ENCODE measurements at regions not wholly inside any gene's neighbourhood (a gene's known extent, or its start where the extent isn't known, plus 50 kb on each side); places are given as distances from the start of the nearest gene placed in this dataset.

DNA sequence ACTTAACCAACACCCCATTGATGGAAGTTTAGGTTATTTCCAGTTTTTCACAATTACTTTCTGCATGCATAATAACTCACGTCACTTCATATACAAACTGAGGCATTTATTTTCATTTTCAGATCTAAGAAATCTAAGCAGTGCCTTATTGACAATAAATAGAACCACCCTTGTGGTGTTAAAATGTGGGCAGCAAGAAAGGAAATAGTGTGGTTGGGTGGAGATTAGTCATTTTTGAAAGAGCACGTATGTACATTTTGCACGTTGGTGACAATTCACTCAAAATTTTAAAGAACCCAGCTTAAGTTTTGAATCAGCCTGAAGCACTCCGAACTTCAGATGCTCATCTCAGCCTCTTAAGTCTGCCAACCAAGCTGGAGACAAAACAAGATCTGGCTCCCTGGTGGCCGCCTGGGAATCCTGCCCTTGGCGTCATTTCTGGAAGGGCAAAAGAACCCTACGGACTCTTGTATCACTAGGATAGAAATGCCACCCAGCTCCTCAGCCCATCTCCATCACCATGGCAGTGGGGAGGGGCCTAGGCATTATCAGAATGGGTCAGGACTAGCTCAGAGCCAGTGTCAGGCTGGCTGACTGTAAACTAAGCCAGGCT, 89.5 kb upstream of the BCL2L14 start:
- H2BK120ac ChIP-seq (ENCODE audit: low read depth, low read length) = no peak overlapping the region
- H3K18ac ChIP-seq (ENCODE audit: low read length) = no peak overlapping the region
- no peak overlapping the region for H2AK5ac ChIP-seq (ENCODE audit: low read length)
- H3K27me3 ChIP-seq (ENCODE audit: insufficient read depth, low read length, poor library complexity) = no peaks in the 10 kb centered on the region
- no peak overlapping the region for H4K5ac ChIP-seq (ENCODE audit: low read length)
- no peak overlapping the region for H2BK15ac ChIP-seq (replicated peaks; ENCODE audit: low read depth)
- H3K9ac ChIP-seq (ENCODE audit: low read length) = no peak overlapping the region
- H3K23ac ChIP-seq (ENCODE audit: low read length) = no peak overlapping the region
- no peak overlapping the region for H3K56ac ChIP-seq (ENCODE audit: low read length)
- H4K8ac ChIP-seq (ENCODE audit: low read depth, low read length) = no peak overlapping the region
- no peak overlapping the region for H2BK5ac ChIP-seq (ENCODE audit: low read length)
- H3K4me3 ChIP-seq (ENCODE audit: low read length) = no peak overlapping the region
- WGBS (ENCODE audit: extremely low coverage, insufficient coverage, low lambda C conversion rate) = no CpG with 5 or more reads among the region's 7 CpGs
- H3K4ac ChIP-seq (ENCODE audit: low read depth, low read length) = no peak overlapping the region
- no peaks in the 10 kb centered on the region for H3K4me1 ChIP-seq (ENCODE audit: control insufficient read depth, low read depth, low read length)
- no peaks in the 10 kb centered on the region for H3K79me2 ChIP-seq (ENCODE audit: control insufficient read depth, insufficient read depth, low read length)
- H3K79me1 ChIP-seq (ENCODE audit: low read length) = no peaks in the 10 kb centered on the region
- DNase-seq = no peak
- H3K4me2 ChIP-seq (ENCODE audit: low read length) = no peak overlapping the region
- no peaks in the 10 kb centered on the region for H3K36me3 ChIP-seq (ENCODE audit: control insufficient read depth, insufficient read depth, low read length)
- no peak overlapping the region for H3K27ac ChIP-seq (ENCODE audit: low read depth, low read length)

DNA sequence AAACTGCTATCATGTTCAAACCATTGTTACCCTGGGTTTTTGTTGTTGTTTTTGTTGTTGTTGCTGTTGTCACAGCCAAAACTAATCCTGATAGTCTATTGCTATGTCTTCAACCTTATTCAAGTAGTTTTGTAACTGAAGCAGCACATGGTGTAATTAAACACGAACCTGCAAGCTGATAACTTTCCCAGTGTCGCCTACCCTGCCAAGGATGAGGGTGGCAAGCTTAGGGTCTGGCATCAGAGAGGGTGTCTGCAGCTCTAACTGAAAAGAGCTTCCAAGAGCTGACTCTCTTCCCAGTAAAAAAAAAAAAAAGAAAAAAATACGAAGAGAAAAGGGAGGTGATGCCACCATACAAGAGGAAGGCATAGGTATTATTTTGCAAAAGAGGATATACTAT, 86.3 kb upstream of the BCL2L14 start:
- H3K79me2 ChIP-seq (ENCODE audit: control insufficient read depth, insufficient read depth, low read length) = no peaks in the 10 kb centered on the region
- H4K5ac ChIP-seq (ENCODE audit: low read length) = no peak overlapping the region
- no peak overlapping the region for H3K23ac ChIP-seq (ENCODE audit: low read length)
- no peak overlapping the region for H3K56ac ChIP-seq (ENCODE audit: low read length)
- H3K9ac ChIP-seq (ENCODE audit: low read length) = no peak overlapping the region
- H2AK5ac ChIP-seq (ENCODE audit: low read length) = no peak overlapping the region
- DNase-seq = no peak
- no peak overlapping the region for H2BK5ac ChIP-seq (ENCODE audit: low read length)
- no peak overlapping the region for H3K4me3 ChIP-seq (ENCODE audit: low read length)
- H3K36me3 ChIP-seq (ENCODE audit: control insufficient read depth, insufficient read depth, low read length) = no peaks in the 10 kb centered on the region
- H3K18ac ChIP-seq (ENCODE audit: low read length) = no peak overlapping the region
- no peaks in the 10 kb centered on the region for H3K4me1 ChIP-seq (ENCODE audit: control insufficient read depth, low read depth, low read length)
- no CpG with 5 or more reads among the region's 3 CpGs for WGBS (ENCODE audit: extremely low coverage, insufficient coverage, low lambda C conversion rate)
- no peak overlapping the region for H2BK15ac ChIP-seq (replicated peaks; ENCODE audit: low read depth)
- H3K27ac ChIP-seq (ENCODE audit: low read depth, low read length) = no peak overlapping the region
- H2BK120ac ChIP-seq (ENCODE audit: low read depth, low read length) = no peak overlapping the region
- no peaks in the 10 kb centered on the region for H3K27me3 ChIP-seq (ENCODE audit: insufficient read depth, low read length, poor library complexity)
- H3K4ac ChIP-seq (ENCODE audit: low read depth, low read length) = no peak overlapping the region
- H3K4me2 ChIP-seq (ENCODE audit: low read length) = no peak overlapping the region
- no peaks in the 10 kb centered on the region for H3K79me1 ChIP-seq (ENCODE audit: low read length)
- no peak overlapping the region for H4K8ac ChIP-seq (ENCODE audit: low read depth, low read length)

DNA sequence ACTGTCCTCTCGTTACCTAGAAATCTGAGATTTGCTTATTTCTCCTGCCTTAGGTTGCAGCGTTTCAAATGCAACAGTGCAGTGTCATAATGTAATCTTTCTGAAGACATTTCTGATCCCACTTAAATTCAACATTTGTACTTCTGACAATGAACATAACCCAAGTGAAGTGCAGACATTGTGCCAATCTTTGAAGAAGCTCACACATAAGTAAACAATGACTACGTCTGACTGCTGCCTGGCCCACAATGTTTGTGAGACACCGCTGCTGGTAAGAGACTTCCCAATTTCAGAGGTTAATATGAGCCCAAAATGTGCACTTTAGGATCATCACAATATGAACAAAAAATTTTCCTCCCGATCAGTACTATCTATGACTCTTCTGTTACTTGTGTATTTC, 84.6 kb upstream of the BCL2L14 start:
- no peak overlapping the region for H3K56ac ChIP-seq (ENCODE audit: low read length)
- H3K27ac ChIP-seq (ENCODE audit: low read depth, low read length) = no peak overlapping the region
- no peaks in the 10 kb centered on the region for H3K36me3 ChIP-seq (ENCODE audit: control insufficient read depth, insufficient read depth, low read length)
- no peak overlapping the region for H4K8ac ChIP-seq (ENCODE audit: low read depth, low read length)
- no peak overlapping the region for H2BK15ac ChIP-seq (replicated peaks; ENCODE audit: low read depth)
- H3K79me2 ChIP-seq (ENCODE audit: control insufficient read depth, insufficient read depth, low read length) = no peaks in the 10 kb centered on the region
- no peak overlapping the region for H3K23ac ChIP-seq (ENCODE audit: low read length)
- no peak overlapping the region for H3K18ac ChIP-seq (ENCODE audit: low read length)
- no peaks in the 10 kb centered on the region for H3K27me3 ChIP-seq (ENCODE audit: insufficient read depth, low read length, poor library complexity)
- H3K4me3 ChIP-seq (ENCODE audit: low read length) = no peak overlapping the region
- DNase-seq = no peak
- no peak overlapping the region for H2AK5ac ChIP-seq (ENCODE audit: low read length)
- H3K9ac ChIP-seq (ENCODE audit: low read length) = no peak overlapping the region
- no peak overlapping the region for H2BK5ac ChIP-seq (ENCODE audit: low read length)
- no peak overlapping the region for H2BK120ac ChIP-seq (ENCODE audit: low read depth, low read length)
- no CpG with 5 or more reads among the region's 5 CpGs for WGBS (ENCODE audit: extremely low coverage, insufficient coverage, low lambda C conversion rate)
- no peaks in the 10 kb centered on the region for H3K4me1 ChIP-seq (ENCODE audit: control insufficient read depth, low read depth, low read length)
- no peaks in the 10 kb centered on the region for H3K79me1 ChIP-seq (ENCODE audit: low read length)
- no peak overlapping the region for H3K4me2 ChIP-seq (ENCODE audit: low read length)
- H4K5ac ChIP-seq (ENCODE audit: low read length) = no peak overlapping the region
- H3K4ac ChIP-seq (ENCODE audit: low read depth, low read length) = no peak overlapping the region

DNA sequence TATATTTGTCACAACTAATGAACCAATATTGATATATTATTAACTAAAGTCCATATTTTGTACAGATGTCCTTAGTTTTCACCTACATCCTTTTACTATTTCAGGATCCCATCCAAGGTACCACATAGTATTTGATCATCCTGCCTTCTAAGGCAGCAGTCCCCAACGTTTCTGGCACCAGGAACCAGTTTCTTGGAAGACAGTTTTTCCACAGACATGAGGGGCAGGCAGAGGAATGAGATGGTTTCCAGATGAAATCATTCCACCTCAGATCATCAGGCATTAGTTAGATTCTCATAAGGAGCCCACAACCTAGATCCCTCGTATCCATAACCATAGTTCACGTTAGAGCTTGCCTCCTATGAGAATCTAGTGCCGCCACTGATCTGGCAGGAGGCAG, 82.8 kb upstream of the BCL2L14 start:
- no peak overlapping the region for H3K18ac ChIP-seq (ENCODE audit: low read length)
- H4K5ac ChIP-seq (ENCODE audit: low read length) = no peak overlapping the region
- H2AK5ac ChIP-seq (ENCODE audit: low read length) = no peak overlapping the region
- no peak overlapping the region for H2BK5ac ChIP-seq (ENCODE audit: low read length)
- no peak overlapping the region for H3K4me2 ChIP-seq (ENCODE audit: low read length)
- no peak overlapping the region for H3K23ac ChIP-seq (ENCODE audit: low read length)
- no peak overlapping the region for H3K56ac ChIP-seq (ENCODE audit: low read length)
- no peak overlapping the region for H3K27ac ChIP-seq (ENCODE audit: low read depth, low read length)
- H3K79me1 ChIP-seq (ENCODE audit: low read length) = no peaks in the 10 kb centered on the region
- no peak for DNase-seq
- H3K9ac ChIP-seq (ENCODE audit: low read length) = no peak overlapping the region
- H3K27me3 ChIP-seq (ENCODE audit: insufficient read depth, low read length, poor library complexity) = no peaks in the 10 kb centered on the region
- no peaks in the 10 kb centered on the region for H3K4me1 ChIP-seq (ENCODE audit: control insufficient read depth, low read depth, low read length)
- WGBS (ENCODE audit: extremely low coverage, insufficient coverage, low lambda C conversion rate) = no CpG with 5 or more reads among the region's 4 CpGs
- H4K8ac ChIP-seq (ENCODE audit: low read depth, low read length) = no peak overlapping the region
- no peak overlapping the region for H2BK120ac ChIP-seq (ENCODE audit: low read depth, low read length)
- H3K36me3 ChIP-seq (ENCODE audit: control insufficient read depth, insufficient read depth, low read length) = no peaks in the 10 kb centered on the region
- no peak overlapping the region for H3K4me3 ChIP-seq (ENCODE audit: low read length)
- no peaks in the 10 kb centered on the region for H3K79me2 ChIP-seq (ENCODE audit: control insufficient read depth, insufficient read depth, low read length)
- no peak overlapping the region for H3K4ac ChIP-seq (ENCODE audit: low read depth, low read length)
- H2BK15ac ChIP-seq (replicated peaks; ENCODE audit: low read depth) = no peak overlapping the region

DNA sequence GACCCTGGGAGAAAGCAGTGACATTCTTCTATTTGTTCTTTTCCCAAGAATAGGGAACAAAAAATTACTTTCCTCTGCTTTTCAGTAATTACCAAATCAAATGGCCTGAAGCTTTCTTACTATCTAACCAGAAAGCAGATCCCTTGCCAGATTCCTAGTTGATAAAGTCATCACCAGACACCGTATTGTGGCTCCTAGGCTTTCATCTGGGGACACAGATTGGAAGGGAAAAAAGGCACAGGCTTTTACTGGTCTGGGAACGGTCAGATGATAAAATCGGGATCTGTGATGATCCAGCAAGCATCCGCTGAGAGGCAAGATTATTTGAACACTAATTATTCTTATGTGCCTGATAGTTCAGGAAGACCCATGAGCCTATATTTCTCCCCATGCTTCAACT, 79.1 kb upstream of the BCL2L14 start:
- H3K36me3 ChIP-seq (ENCODE audit: control insufficient read depth, insufficient read depth, low read length) = no peaks in the 10 kb centered on the region
- no peaks in the 10 kb centered on the region for H3K4me1 ChIP-seq (ENCODE audit: control insufficient read depth, low read depth, low read length)
- no peak overlapping the region for H4K8ac ChIP-seq (ENCODE audit: low read depth, low read length)
- no peak overlapping the region for H2BK15ac ChIP-seq (replicated peaks; ENCODE audit: low read depth)
- H3K4me3 ChIP-seq (ENCODE audit: low read length) = no peak overlapping the region
- no peak overlapping the region for H2BK5ac ChIP-seq (ENCODE audit: low read length)
- H2AK5ac ChIP-seq (ENCODE audit: low read length) = no peak overlapping the region
- WGBS (ENCODE audit: extremely low coverage, insufficient coverage, low lambda C conversion rate) = no CpG with 5 or more reads among the region's 4 CpGs
- DNase-seq = peak; percentile 59
- H3K23ac ChIP-seq (ENCODE audit: low read length) = no peak overlapping the region
- H3K4ac ChIP-seq (ENCODE audit: low read depth, low read length) = no peak overlapping the region
- H3K27me3 ChIP-seq (ENCODE audit: insufficient read depth, low read length, poor library complexity) = no peaks in the 10 kb centered on the region
- no peak overlapping the region for H3K18ac ChIP-seq (ENCODE audit: low read length)
- no peak overlapping the region for H3K4me2 ChIP-seq (ENCODE audit: low read length)
- H3K9ac ChIP-seq (ENCODE audit: low read length) = no peak overlapping the region
- no peak overlapping the region for H3K56ac ChIP-seq (ENCODE audit: low read length)
- no peak overlapping the region for H2BK120ac ChIP-seq (ENCODE audit: low read depth, low read length)
- no peak overlapping the region for H4K5ac ChIP-seq (ENCODE audit: low read length)
- H3K27ac ChIP-seq (ENCODE audit: low read depth, low read length) = no peak overlapping the region
- H3K79me2 ChIP-seq (ENCODE audit: control insufficient read depth, insufficient read depth, low read length) = no peaks in the 10 kb centered on the region
- no peaks in the 10 kb centered on the region for H3K79me1 ChIP-seq (ENCODE audit: low read length)

DNA sequence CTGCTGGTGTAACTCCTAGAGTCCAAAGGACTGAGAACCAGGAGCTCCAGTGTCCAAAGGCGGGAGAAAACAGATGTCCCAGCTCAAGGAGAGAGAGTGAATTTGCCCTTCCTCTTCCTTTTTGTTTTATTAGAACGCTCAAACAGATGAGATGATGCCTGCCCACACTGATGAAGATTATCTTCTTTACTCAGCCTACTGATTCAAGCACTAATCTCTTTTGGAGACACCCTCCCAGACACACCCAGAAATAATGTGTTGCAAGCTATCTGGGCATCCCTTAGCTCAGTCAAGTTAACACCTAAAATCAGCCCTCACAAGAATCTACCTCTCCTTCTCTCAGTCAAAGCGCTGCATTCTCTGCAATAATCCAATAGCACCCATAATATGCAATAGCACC, 78.2 kb upstream of the BCL2L14 start:
- Histone ChIP-seq H4K8ac (ENCODE audit: low read depth, low read length) (no peak overlapping the region), H2BK120ac (ENCODE audit: low read depth, low read length) (no peak overlapping the region), H3K27me3 (ENCODE audit: insufficient read depth, low read length, poor library complexity) (no peaks in the 10 kb centered on the region), H3K4me3 (ENCODE audit: low read length) (no peak overlapping the region), H2BK15ac (replicated peaks; ENCODE audit: low read depth) (no peak overlapping the region), H3K27ac (ENCODE audit: low read depth, low read length) (no peak overlapping the region), H3K9ac (ENCODE audit: low read length) (no peak overlapping the region), H3K4me1 (ENCODE audit: control insufficient read depth, low read depth, low read length) (no peaks in the 10 kb centered on the region), H3K79me2 (ENCODE audit: control insufficient read depth, insufficient read depth, low read length) (no peaks in the 10 kb centered on the region), H3K79me1 (ENCODE audit: low read length) (no peaks in the 10 kb centered on the region), H3K23ac (ENCODE audit: low read length) (no peak overlapping the region), H4K5ac (ENCODE audit: low read length) (no peak overlapping the region), H3K36me3 (ENCODE audit: control insufficient read depth, insufficient read depth, low read length) (no peaks in the 10 kb centered on the region), H2BK5ac (ENCODE audit: low read length) (no peak overlapping the region), H3K56ac (ENCODE audit: low read length) (no peak overlapping the region), H3K4me2 (ENCODE audit: low read length) (no peak overlapping the region), H3K18ac (ENCODE audit: low read length) (no peak overlapping the region), H2AK5ac (ENCODE audit: low read length) (no peak overlapping the region), H3K4ac (ENCODE audit: low read depth, low read length) (no peak overlapping the region)
- WGBS (ENCODE audit: extremely low coverage, insufficient coverage, low lambda C conversion rate) = no CpG with 5 or more reads among the region's 3 CpGs
- no peak for DNase-seq
